ENCODE measurements at regions not wholly inside any gene's neighbourhood (a gene's known extent, or its start where the extent isn't known, plus 50 kb on each side); places are given as distances from the start of the nearest gene placed in this dataset.

DNA sequence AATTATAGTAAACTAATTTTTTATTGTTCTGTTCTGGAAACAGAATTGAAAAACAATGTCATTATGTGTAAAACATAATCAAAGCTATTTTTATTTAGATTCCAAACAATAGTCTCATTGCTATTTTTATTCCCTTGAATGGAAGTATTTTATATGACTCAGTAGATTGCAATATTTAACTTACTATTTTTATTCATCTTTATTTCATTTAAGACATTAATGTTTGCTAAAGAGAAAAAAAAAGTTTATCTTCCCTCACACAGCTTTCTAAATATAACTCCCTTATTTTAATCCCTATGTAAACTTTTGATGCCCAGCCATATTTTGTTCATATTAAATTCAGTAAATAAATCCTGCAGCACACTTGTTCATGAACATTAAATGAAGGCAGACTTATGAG lies 622.4 kb downstream of the SLC6A15 start:
- Histone ChIP-seq H3K4me3 (ENCODE audit: control extremely low read depth in 1 of 5, extremely low read depth in 1 of 5, insufficient read depth in 1 of 5, low read depth in 2 of 5, low read length in 4 of 5) (no peak overlapping the region), H3K4me1 (ENCODE audit: control insufficient read depth in 2 of 2, insufficient read depth in 2 of 2, low read length in 2 of 2) (no peaks in the 10 kb centered on the region), H3K27me3 (replicated peaks in 1 of 4; ENCODE audit: control extremely low read depth in 1 of 4, control insufficient read depth in 3 of 4, insufficient read depth in 4 of 4, low read length in 3 of 4) (no peaks in the 10 kb centered on the region), H3K36me3 (replicated peaks in 1 of 2; ENCODE audit: control extremely low read depth in 1 of 2, control insufficient read depth in 1 of 2, extremely low read depth in 1 of 2, insufficient read depth in 2 of 2, low read length in 1 of 2) (no peaks in the 10 kb centered on the region), H3K9me3 (ENCODE audit: control extremely low read depth in 1 of 3, control insufficient read depth in 2 of 3, insufficient read depth in 1 of 3, low read length in 2 of 3) (no peaks in the 10 kb centered on the region), H2AFZ (ENCODE audit: insufficient read depth, low read depth, low read length, poor library complexity, severe bottlenecking) (no peak overlapping the region), H3K79me2 (ENCODE audit: control insufficient read depth, insufficient read depth, low read length) (no peaks in the 10 kb centered on the region), H3K9ac (ENCODE audit: low read length) (no peak overlapping the region), H4K20me1 (ENCODE audit: control insufficient read depth, insufficient read depth, low read length, poor library complexity, severe bottlenecking) (no peaks in the 10 kb centered on the region), H3K4me2 (replicated peaks; ENCODE audit: low read depth, low read length, poor library complexity, severe bottlenecking) (no peak overlapping the region), H3K27ac (ENCODE audit: low read length in 2 of 2) (no peak overlapping the region)
- Mint-ChIP-seq H3K27me3 (no peaks in the 10 kb centered on the region), H3K9me3 (ENCODE audit: insufficient read depth) (no peaks in the 10 kb centered on the region), H3K4me1 (no peaks in the 10 kb centered on the region), H3K27ac (no peak overlapping the region), H3K4me3 (no peak overlapping the region)
- CTCF ChIA-PET, result no interaction called here
- TF ChIP-seq EZH2 (IDR thresholded peaks at IDR 0.05; ENCODE audit: borderline replicate concordance, insufficient read depth, low read depth, low read length, poor library complexity, severe bottlenecking), result no peak
- TF ChIP-seq, protein P1, sequence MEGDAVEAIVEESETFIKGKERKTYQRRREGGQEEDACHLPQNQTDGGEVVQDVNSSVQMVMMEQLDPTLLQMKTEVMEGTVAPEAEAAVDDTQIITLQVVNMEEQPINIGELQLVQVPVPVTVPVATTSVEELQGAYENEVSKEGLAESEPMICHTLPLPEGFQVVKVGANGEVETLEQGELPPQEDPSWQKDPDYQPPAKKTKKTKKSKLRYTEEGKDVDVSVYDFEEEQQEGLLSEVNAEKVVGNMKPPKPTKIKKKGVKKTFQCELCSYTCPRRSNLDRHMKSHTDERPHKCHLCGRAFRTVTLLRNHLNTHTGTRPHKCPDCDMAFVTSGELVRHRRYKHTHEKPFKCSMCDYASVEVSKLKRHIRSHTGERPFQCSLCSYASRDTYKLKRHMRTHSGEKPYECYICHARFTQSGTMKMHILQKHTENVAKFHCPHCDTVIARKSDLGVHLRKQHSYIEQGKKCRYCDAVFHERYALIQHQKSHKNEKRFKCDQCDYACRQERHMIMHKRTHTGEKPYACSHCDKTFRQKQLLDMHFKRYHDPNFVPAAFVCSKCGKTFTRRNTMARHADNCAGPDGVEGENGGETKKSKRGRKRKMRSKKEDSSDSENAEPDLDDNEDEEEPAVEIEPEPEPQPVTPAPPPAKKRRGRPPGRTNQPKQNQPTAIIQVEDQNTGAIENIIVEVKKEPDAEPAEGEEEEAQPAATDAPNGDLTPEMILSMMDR (IDR thresholded peaks at IDR 0.05), result no peak
- ATAC-seq (ENCODE audit: low read depth) (no peak), DNase-seq (no peak)
- intact Hi-C loops (cut with micrococcal nuclease), result no loop called here
- POLR2A ChIA-PET, result no interaction called here

DNA sequence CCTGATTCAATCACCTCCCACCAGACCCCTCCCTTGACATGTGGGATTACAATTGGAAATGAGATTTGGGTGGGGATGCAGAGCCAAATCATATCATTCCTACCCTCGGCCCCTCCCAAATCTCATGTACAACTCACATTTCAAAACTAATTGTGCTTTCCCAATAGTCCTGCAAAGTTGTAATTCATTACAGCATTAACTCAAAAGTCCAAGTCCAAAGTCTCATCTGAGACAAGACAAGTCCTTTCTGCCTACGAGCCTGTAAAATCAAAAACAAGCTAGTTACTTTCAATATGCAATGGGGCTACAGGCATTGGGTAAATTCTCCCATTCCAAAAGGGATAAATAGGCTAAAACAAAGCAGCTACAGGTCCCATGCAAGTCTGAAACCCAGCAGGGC lies 634.6 kb downstream of the SLC6A15 start:
- Histone ChIP-seq H2AFZ (ENCODE audit: insufficient read depth, low read depth, low read length, poor library complexity, severe bottlenecking) (no peak overlapping the region), H3K4me2 (replicated peaks; ENCODE audit: low read depth, low read length, poor library complexity, severe bottlenecking) (no peak overlapping the region), H3K27me3 (replicated peaks in 1 of 4; ENCODE audit: control extremely low read depth in 1 of 4, control insufficient read depth in 3 of 4, insufficient read depth in 4 of 4, low read length in 3 of 4) (no peaks in the 10 kb centered on the region), H3K9me3 (ENCODE audit: control extremely low read depth in 1 of 3, control insufficient read depth in 2 of 3, insufficient read depth in 1 of 3, low read length in 2 of 3) (peaks cover 0 to 11% (median 0%) of the 10 kb centered on the region in 3 donors), H3K36me3 (replicated peaks in 1 of 2; ENCODE audit: control extremely low read depth in 1 of 2, control insufficient read depth in 1 of 2, extremely low read depth in 1 of 2, insufficient read depth in 2 of 2, low read length in 1 of 2) (no peaks in the 10 kb centered on the region), H4K20me1 (ENCODE audit: control insufficient read depth, insufficient read depth, low read length, poor library complexity, severe bottlenecking) (no peaks in the 10 kb centered on the region), H3K9ac (ENCODE audit: low read length) (no peak overlapping the region), H3K4me1 (ENCODE audit: control insufficient read depth in 2 of 2, insufficient read depth in 2 of 2, low read length in 2 of 2) (no peaks in the 10 kb centered on the region), H3K79me2 (ENCODE audit: control insufficient read depth, insufficient read depth, low read length) (no peaks in the 10 kb centered on the region), H3K27ac (ENCODE audit: low read length in 2 of 2) (no peak overlapping the region), H3K4me3 (ENCODE audit: control extremely low read depth in 1 of 5, extremely low read depth in 1 of 5, insufficient read depth in 1 of 5, low read depth in 2 of 5, low read length in 4 of 5) (no peak overlapping the region)
- H3K4me3 Mint-ChIP-seq, result no peak overlapping the region
- H3K4me1 Mint-ChIP-seq, result no peaks in the 10 kb centered on the region
- TF ChIP-seq, protein P1 (IDR thresholded peaks at IDR 0.05), result no peak
- TF ChIP-seq EZH2 (IDR thresholded peaks at IDR 0.05; ENCODE audit: borderline replicate concordance, insufficient read depth, low read depth, low read length, poor library complexity, severe bottlenecking), result no peak
- H3K27me3 Mint-ChIP-seq, result no peaks in the 10 kb centered on the region
- ChIA-PET POLR2A (no interaction called here), CTCF (no interaction called here)
- intact Hi-C loops (cut with micrococcal nuclease), result no loop called here
- H3K27ac Mint-ChIP-seq, result no peak overlapping the region
- DNase-seq (no peak), ATAC-seq (ENCODE audit: low read depth) (no peak)
- peaks cover 2% of the 10 kb centered on the region for H3K9me3 Mint-ChIP-seq (ENCODE audit: insufficient read depth)
- 90% methylated on average over 2 of the region's 2 CpGs for WGBS (ENCODE audit: insufficient coverage)

All from B cell (primary cell).